Activated CD8-positive, alpha-beta memory T cell treated with anti-CD3 and anti-CD28 coated beads, Interleukin-2, amount 10 ng/mL, durations not matched to agents 7 days and 5 days (primary cell): ENCODE measurements at regions not wholly inside any gene's neighbourhood (a gene's known extent, or its start where the extent isn't known, plus 50 kb on each side); places are given as distances from the start of the nearest gene placed in this dataset.
"Not testable (repeated sequence)": the region's sequence is repeated elsewhere in the genome, so short reads cannot be mapped to it uniquely, and the experiment has no call there.

Experiments
- ATAC-seq: fragments of 150-1000 bp; cut with Tn5 transposase; one replicate; pipeline ENCODE4 v1.10.0; 2021; ENCODE audit warnings: moderate library complexity
- CTCF ChIA-PET: fragments of 350-600 bp; sonication (Branson Sonifier 250); formaldehyde crosslinking; loops from one replicate; lab custom pipeline; 2021; ENCODE audit warnings: antibody characterized with exemption; lab: Charles Lee
- DNase-seq: peaks from one replicate; pipeline ENCODE4 v3.0.0-alpha.2; 2020
- H3K27ac Mint-ChIP-seq: one replicate; pipeline ENCODE4 v1.8.0; 2021; ENCODE audit warnings: mild to moderate bottlenecking, mixed read lengths
- H3K27me3 Mint-ChIP-seq: one replicate; pipeline ENCODE4 v1.8.0; 2021; ENCODE audit warnings: mixed read lengths
- H3K36me3 Mint-ChIP-seq: one replicate; pipeline ENCODE4 v1.8.0; 2021; ENCODE audit warnings: mild to moderate bottlenecking, mixed read lengths
- H3K4me1 Mint-ChIP-seq: one replicate; pipeline ENCODE4 v1.8.0; 2021; ENCODE audit warnings: mixed read lengths
- H3K4me3 Mint-ChIP-seq: one replicate; pipeline ENCODE4 v1.8.0; 2021; ENCODE audit warnings: mild to moderate bottlenecking, moderate library complexity, mixed read lengths
- H3K9me3 Mint-ChIP-seq: one replicate; pipeline ENCODE4 v1.8.0; 2022; ENCODE audit warnings: low read depth, mixed read lengths

- Mint-ChIP-seq H3K27me3 (peaks cover 14% of the 10 kb centered on the region), H3K4me3 (no peak overlapping the region), H3K4me1 (peaks cover 2% of the 10 kb centered on the region), H3K36me3 (no peaks in the 10 kb centered on the region), H3K27ac (no peak overlapping the region), H3K9me3 (peaks cover 5% of the 10 kb centered on the region)
- CTCF ChIA-PET = no interaction called here
- DNase-seq (no peak), ATAC-seq (no peak)
These were observed 141.8 kb downstream of the SIM1 start for GRCh38 chr6:100322886-100323285.

GRCh38 chr6:100320686-100321085 lies 144.0 kb downstream of the SIM1 start:
- ATAC-seq (no peak), DNase-seq (no peak)
- H3K27me3 Mint-ChIP-seq = peaks cover 13% of the 10 kb centered on the region
- peaks cover 5% of the 10 kb centered on the region for H3K9me3 Mint-ChIP-seq
- peaks cover 2% of the 10 kb centered on the region for H3K4me1 Mint-ChIP-seq
- H3K36me3 Mint-ChIP-seq = no peaks in the 10 kb centered on the region
- CTCF ChIA-PET = no interaction called here
- no peak overlapping the region for H3K4me3 Mint-ChIP-seq
- H3K27ac Mint-ChIP-seq = no peak overlapping the region

- H3K9me3 Mint-ChIP-seq = peaks cover 5% of the 10 kb centered on the region
- CTCF ChIA-PET = no interaction called here
These were observed 147.7 kb downstream of the SIM1 start for GRCh38 chr6:100317031-100317430.

GRCh38 chr6:100314186-100314585 lies 150.5 kb downstream of the SIM1 start:
- no peak overlapping the region for H3K27ac Mint-ChIP-seq
- peaks cover 17% of the 10 kb centered on the region for H3K27me3 Mint-ChIP-seq
- no peak overlapping the region for H3K4me3 Mint-ChIP-seq
- no peaks in the 10 kb centered on the region for H3K4me1 Mint-ChIP-seq
- CTCF ChIA-PET = no interaction called here
- H3K9me3 Mint-ChIP-seq = peaks cover 2% of the 10 kb centered on the region
- no peaks in the 10 kb centered on the region for H3K36me3 Mint-ChIP-seq
- no peak for ATAC-seq
- no peak for DNase-seq

More at GRCh38 chr6:100317031-100317430, 147.7 kb downstream of the SIM1 start:
- H3K27ac Mint-ChIP-seq = no peak overlapping the region
- peaks cover 10% of the 10 kb centered on the region for H3K27me3 Mint-ChIP-seq
- ATAC-seq (no peak), DNase-seq (no peak)
- no peak overlapping the region for H3K4me3 Mint-ChIP-seq
- H3K36me3 Mint-ChIP-seq = no peaks in the 10 kb centered on the region
- no peaks in the 10 kb centered on the region for H3K4me1 Mint-ChIP-seq

GRCh38 chr6:100311707-100312251 lies 152.9 kb downstream of the SIM1 start:
- DNase-seq = no peak
- CTCF ChIA-PET = no interaction called here
- H3K4me3 Mint-ChIP-seq = no peak overlapping the region
- peaks cover 21% of the 10 kb centered on the region for H3K27me3 Mint-ChIP-seq
- no peaks in the 10 kb centered on the region for H3K4me1 Mint-ChIP-seq
- H3K36me3 Mint-ChIP-seq = no peaks in the 10 kb centered on the region
- no peak overlapping the region for H3K27ac Mint-ChIP-seq
- no peaks in the 10 kb centered on the region for H3K9me3 Mint-ChIP-seq
- no peak for ATAC-seq

- H3K36me3 Mint-ChIP-seq = no peaks in the 10 kb centered on the region
- H3K9me3 Mint-ChIP-seq = no peaks in the 10 kb centered on the region
- peaks cover 22% of the 10 kb centered on the region for H3K27me3 Mint-ChIP-seq
- DNase-seq (no peak), ATAC-seq (no peak)
- no peak overlapping the region for H3K27ac Mint-ChIP-seq
- no peak overlapping the region for H3K4me3 Mint-ChIP-seq
- CTCF ChIA-PET = no interaction called here
- no peaks in the 10 kb centered on the region for H3K4me1 Mint-ChIP-seq
These were observed 155.5 kb downstream of the SIM1 start for GRCh38 chr6:100309174-100309573.

GRCh38 chr6:100307561-100307960 lies 157.2 kb downstream of the SIM1 start:
- DNase-seq = no peak
- H3K4me3 Mint-ChIP-seq = no peak overlapping the region
- CTCF ChIA-PET = no interaction called here
- no peaks in the 10 kb centered on the region for H3K9me3 Mint-ChIP-seq
- H3K36me3 Mint-ChIP-seq = no peaks in the 10 kb centered on the region
- no peaks in the 10 kb centered on the region for H3K4me1 Mint-ChIP-seq
- H3K27me3 Mint-ChIP-seq = peaks cover 24% of the 10 kb centered on the region
- no peak overlapping the region for H3K27ac Mint-ChIP-seq
- no peak for ATAC-seq

GRCh38 chr6:100305209-100305869 lies 159.4 kb downstream of the SIM1 start:
- ATAC-seq = no peak
- H3K27ac Mint-ChIP-seq = no peak overlapping the region
- H3K9me3 Mint-ChIP-seq = no peaks in the 10 kb centered on the region
- H3K27me3 Mint-ChIP-seq = peaks cover 26% of the 10 kb centered on the region
- no peak overlapping the region for H3K4me3 Mint-ChIP-seq
- DNase-seq = no peak
- CTCF ChIA-PET = no interaction called here
- no peaks in the 10 kb centered on the region for H3K36me3 Mint-ChIP-seq
- no peaks in the 10 kb centered on the region for H3K4me1 Mint-ChIP-seq

- H3K4me1 Mint-ChIP-seq = no peaks in the 10 kb centered on the region
- CTCF ChIA-PET = no interaction called here
- no peak for ATAC-seq
- no peaks in the 10 kb centered on the region for H3K36me3 Mint-ChIP-seq
- DNase-seq = no peak
- no peak overlapping the region for H3K4me3 Mint-ChIP-seq
- no peaks in the 10 kb centered on the region for H3K9me3 Mint-ChIP-seq
- no peak overlapping the region for H3K27ac Mint-ChIP-seq
- peaks cover 24% of the 10 kb centered on the region for H3K27me3 Mint-ChIP-seq
These were observed 160.1 kb downstream of the SIM1 start for GRCh38 chr6:100304575-100304974.

GRCh38 chr6:100301731-100302130 lies 163.0 kb downstream of the SIM1 start:
- H3K27ac Mint-ChIP-seq = no peak overlapping the region
- H3K9me3 Mint-ChIP-seq = no peaks in the 10 kb centered on the region
- CTCF ChIA-PET = no interaction called here
- no peak overlapping the region for H3K4me3 Mint-ChIP-seq
- no peak for ATAC-seq
- no peaks in the 10 kb centered on the region for H3K36me3 Mint-ChIP-seq
- H3K27me3 Mint-ChIP-seq = peaks cover 19% of the 10 kb centered on the region
- no peak for DNase-seq
- peaks cover 3% of the 10 kb centered on the region for H3K4me1 Mint-ChIP-seq

GRCh38 chr6:100300221-100300736 lies 164.4 kb downstream of the SIM1 start:
- Mint-ChIP-seq H3K36me3 (no peaks in the 10 kb centered on the region), H3K9me3 (no peaks in the 10 kb centered on the region), H3K4me3 (no peak overlapping the region), H3K27ac (no peak overlapping the region), H3K27me3 (peaks cover 17% of the 10 kb centered on the region), H3K4me1 (peaks cover 3% of the 10 kb centered on the region)
- ATAC-seq = no peak
- CTCF ChIA-PET = no interaction called here
- DNase-seq = no peak

GRCh38 chr6:100296810-100297544 lies 167.7 kb downstream of the SIM1 start:
- no peaks in the 10 kb centered on the region for H3K36me3 Mint-ChIP-seq
- no peak for DNase-seq
- H3K27me3 Mint-ChIP-seq = peaks cover 8% of the 10 kb centered on the region
- peaks cover 3% of the 10 kb centered on the region for H3K4me1 Mint-ChIP-seq
- no peak overlapping the region for H3K27ac Mint-ChIP-seq
- no peak overlapping the region for H3K4me3 Mint-ChIP-seq
- CTCF ChIA-PET = no interaction called here
- ATAC-seq = no peak
- no peaks in the 10 kb centered on the region for H3K9me3 Mint-ChIP-seq

GRCh38 chr6:100295172-100295571 lies 169.5 kb downstream of the SIM1 start:
- ATAC-seq, DNase-seq, H3K27me3 Mint-ChIP-seq, H3K9me3 Mint-ChIP-seq, H3K4me1 Mint-ChIP-seq, H3K27ac Mint-ChIP-seq, H3K4me3 Mint-ChIP-seq, H3K36me3 Mint-ChIP-seq, CTCF ChIA-PET: not testable (repeated sequence)

- no peak for DNase-seq
- ATAC-seq = no peak
- H3K36me3 Mint-ChIP-seq = no peaks in the 10 kb centered on the region
- peaks cover 19% of the 10 kb centered on the region for H3K27me3 Mint-ChIP-seq
- H3K27ac Mint-ChIP-seq = no peak overlapping the region
- CTCF ChIA-PET = no interaction called here
- no peaks in the 10 kb centered on the region for H3K9me3 Mint-ChIP-seq
- H3K4me3 Mint-ChIP-seq = no peak overlapping the region
- H3K4me1 Mint-ChIP-seq = no peaks in the 10 kb centered on the region
These were observed 175.4 kb downstream of the SIM1 start for GRCh38 chr6:100289285-100289684.
